ENCODE measurements at regions not wholly inside any gene's neighbourhood (a gene's known extent, or its start where the extent isn't known, plus 50 kb on each side); places are given as distances from the start of the nearest gene placed in this dataset.
A peak's percentile ranks its signal among the peaks of the same experiment; 100 is the strongest.

DNA sequence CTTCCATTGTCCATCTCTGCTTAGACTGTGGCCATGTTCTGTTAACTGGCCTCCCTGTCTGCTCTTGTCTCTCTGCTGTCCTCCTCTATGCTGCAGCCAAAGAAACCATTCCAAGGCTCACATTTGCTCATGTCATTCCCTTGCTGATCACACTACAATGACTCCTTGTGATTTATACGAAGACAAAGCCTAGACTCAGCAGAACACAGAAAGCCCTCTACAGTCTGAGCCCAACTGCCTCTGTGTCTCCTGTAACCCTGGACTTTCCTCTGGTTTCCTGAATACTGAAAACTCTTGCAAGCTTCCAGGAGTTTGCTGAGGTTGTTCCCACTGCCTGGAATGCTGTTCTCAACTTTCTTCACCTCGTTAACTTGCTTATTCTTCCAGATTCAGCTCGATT is 191.8 kb downstream of the TMEM38B start:
- TF ChIP-seq EGR1 (IDR thresholded peaks at IDR 0.05) = no peak
- TF ChIP-seq EP300 (IDR thresholded peaks at IDR 0.05; ENCODE audit: borderline replicate concordance) = no peak
- TF ChIP-seq FOXM1 (IDR thresholded peaks at IDR 0.05; ENCODE audit: borderline replicate concordance, low read depth) = no peak
- no peak for TF ChIP-seq RAD21 (IDR thresholded peaks at IDR 0.05; ENCODE audit: low read depth)
- no peak for TF ChIP-seq ZBTB7A (IDR thresholded peaks at IDR 0.05; ENCODE audit: low read depth)
- no peak for TF ChIP-seq YY1 (IDR thresholded peaks at IDR 0.05; ENCODE audit: low read depth)
- TF ChIP-seq, protein P1, sequence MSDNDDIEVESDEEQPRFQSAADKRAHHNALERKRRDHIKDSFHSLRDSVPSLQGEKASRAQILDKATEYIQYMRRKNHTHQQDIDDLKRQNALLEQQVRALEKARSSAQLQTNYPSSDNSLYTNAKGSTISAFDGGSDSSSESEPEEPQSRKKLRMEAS (IDR thresholded peaks at IDR 0.05) = no peak

DNA sequence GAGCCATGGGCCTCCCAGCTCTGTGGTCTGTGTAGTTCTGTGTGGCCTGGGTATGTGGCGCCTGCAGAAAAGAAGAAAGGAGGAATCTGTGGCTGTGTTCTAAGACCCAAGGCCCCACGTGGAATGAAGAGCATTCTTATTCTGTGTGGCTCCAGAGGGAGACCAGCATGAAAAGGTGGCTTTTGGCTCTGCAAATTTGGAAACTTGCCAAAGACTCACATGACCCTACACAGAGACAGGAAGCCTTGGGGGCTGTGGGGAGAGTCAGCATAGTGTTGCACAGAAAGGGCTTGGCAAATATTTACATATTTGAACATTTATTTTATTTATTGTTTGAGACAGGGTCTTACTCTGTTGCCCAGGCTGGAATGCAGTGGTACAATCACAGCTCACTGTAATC is 193.3 kb downstream of the TMEM38B start:
- TF ChIP-seq, protein P2, sequence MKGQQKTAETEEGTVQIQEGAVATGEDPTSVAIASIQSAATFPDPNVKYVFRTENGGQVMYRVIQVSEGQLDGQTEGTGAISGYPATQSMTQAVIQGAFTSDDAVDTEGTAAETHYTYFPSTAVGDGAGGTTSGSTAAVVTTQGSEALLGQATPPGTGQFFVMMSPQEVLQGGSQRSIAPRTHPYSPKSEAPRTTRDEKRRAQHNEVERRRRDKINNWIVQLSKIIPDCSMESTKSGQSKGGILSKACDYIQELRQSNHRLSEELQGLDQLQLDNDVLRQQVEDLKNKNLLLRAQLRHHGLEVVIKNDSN (IDR thresholded peaks at IDR 0.05) = peak; percentile 23; the same call in 1 of the 2 replicates
- no peak for TF ChIP-seq ZBTB7A (IDR thresholded peaks at IDR 0.05; ENCODE audit: low read depth)

- TF ChIP-seq EP300 (IDR thresholded peaks at IDR 0.05; ENCODE audit: borderline replicate concordance) (no peak), TEAD4 (IDR thresholded peaks at IDR 0.05) (0 out of 2 replicates have a peak, but pooled peaks have one; percentile 42)
- TF ChIP-seq, protein P1 (IDR thresholded peaks at IDR 0.05) = no peak
Observed at GRCh38 chr9:105890046-105890822, 195.9 kb downstream of the TMEM38B start.

DNA sequence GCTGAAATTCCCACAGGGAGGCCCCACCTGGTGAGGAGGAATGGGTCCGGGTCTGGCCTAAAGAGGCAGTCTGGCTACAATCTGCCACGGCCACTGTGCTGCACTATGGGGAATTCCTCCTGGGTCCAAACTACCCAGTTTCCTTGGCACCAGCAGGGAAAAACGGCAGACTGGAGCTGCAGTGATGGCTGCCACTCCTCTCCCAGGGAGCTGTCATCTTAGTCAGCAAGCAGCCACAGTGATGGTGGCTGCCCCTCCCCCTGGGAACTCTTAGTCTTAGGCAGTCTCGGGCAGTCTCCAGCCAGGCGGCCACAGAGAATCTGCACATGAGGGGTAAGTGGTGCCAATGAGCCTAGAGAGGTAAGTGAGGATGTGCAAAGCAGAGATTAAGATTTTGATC is 205.8 kb downstream of the TMEM38B start:
- TF ChIP-seq EGR1 (IDR thresholded peaks at IDR 0.05) = no peak
- TF ChIP-seq, protein P2 (IDR thresholded peaks at IDR 0.05) = no peak
- TF ChIP-seq, protein P1 (IDR thresholded peaks at IDR 0.05) = no peak
- no peak for TF ChIP-seq CEBPB (IDR thresholded peaks at IDR 0.05)
- no peak for TF ChIP-seq TEAD4 (IDR thresholded peaks at IDR 0.05)
- TF ChIP-seq NFIC (IDR thresholded peaks at IDR 0.05) = no peak
- no peak for TF ChIP-seq TAF1 (IDR thresholded peaks at IDR 0.05; ENCODE audit: low read depth)
- TF ChIP-seq, protein P3, sequence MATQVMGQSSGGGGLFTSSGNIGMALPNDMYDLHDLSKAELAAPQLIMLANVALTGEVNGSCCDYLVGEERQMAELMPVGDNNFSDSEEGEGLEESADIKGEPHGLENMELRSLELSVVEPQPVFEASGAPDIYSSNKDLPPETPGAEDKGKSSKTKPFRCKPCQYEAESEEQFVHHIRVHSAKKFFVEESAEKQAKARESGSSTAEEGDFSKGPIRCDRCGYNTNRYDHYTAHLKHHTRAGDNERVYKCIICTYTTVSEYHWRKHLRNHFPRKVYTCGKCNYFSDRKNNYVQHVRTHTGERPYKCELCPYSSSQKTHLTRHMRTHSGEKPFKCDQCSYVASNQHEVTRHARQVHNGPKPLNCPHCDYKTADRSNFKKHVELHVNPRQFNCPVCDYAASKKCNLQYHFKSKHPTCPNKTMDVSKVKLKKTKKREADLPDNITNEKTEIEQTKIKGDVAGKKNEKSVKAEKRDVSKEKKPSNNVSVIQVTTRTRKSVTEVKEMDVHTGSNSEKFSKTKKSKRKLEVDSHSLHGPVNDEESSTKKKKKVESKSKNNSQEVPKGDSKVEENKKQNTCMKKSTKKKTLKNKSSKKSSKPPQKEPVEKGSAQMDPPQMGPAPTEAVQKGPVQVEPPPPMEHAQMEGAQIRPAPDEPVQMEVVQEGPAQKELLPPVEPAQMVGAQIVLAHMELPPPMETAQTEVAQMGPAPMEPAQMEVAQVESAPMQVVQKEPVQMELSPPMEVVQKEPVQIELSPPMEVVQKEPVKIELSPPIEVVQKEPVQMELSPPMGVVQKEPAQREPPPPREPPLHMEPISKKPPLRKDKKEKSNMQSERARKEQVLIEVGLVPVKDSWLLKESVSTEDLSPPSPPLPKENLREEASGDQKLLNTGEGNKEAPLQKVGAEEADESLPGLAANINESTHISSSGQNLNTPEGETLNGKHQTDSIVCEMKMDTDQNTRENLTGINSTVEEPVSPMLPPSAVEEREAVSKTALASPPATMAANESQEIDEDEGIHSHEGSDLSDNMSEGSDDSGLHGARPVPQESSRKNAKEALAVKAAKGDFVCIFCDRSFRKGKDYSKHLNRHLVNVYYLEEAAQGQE (IDR thresholded peaks at IDR 0.05; ENCODE audit: low read depth) = no peak
- no peak for TF ChIP-seq EP300 (IDR thresholded peaks at IDR 0.05; ENCODE audit: borderline replicate concordance)
- TF ChIP-seq YY1 (IDR thresholded peaks at IDR 0.05; ENCODE audit: low read depth) = no peak
- no peak for TF ChIP-seq FOXM1 (IDR thresholded peaks at IDR 0.05; ENCODE audit: borderline replicate concordance, low read depth)
- no peak for TF ChIP-seq TCF12 (IDR thresholded peaks at IDR 0.05; ENCODE audit: low read depth)
- no peak for TF ChIP-seq CREB1 (IDR thresholded peaks at IDR 0.05; ENCODE audit: low read depth)
- no peak for TF ChIP-seq ZBTB7A (IDR thresholded peaks at IDR 0.05; ENCODE audit: low read depth)
- no peak for TF ChIP-seq RAD21 (IDR thresholded peaks at IDR 0.05; ENCODE audit: low read depth)

DNA sequence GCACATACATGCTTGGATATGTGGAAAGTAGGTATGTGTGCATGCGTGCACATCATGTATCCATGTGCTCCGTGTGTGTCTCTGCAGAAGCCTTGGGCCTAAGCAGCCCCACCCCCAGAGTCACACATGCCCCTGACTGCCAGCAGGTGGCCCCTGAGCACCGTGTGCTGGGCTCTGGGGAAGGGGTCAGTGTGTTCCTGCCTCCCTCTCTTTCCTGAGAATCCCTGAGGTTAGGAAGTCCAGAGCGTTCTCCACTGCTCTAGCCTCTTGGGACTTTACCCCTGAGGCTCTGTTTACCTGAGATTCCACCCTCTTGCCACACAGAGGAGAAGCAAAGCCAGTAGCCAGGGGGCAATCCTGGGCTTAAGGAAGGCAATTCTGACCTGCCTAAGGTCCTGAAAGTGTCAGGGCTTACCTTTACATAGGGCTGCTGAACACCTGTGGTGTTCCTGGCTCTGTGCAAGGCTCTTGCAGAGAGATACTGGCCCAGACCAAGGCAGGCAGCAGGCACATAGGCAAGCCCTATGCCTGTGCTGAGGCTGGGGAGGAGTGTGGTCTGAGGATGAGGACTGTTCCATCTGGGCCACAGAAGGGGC is 207.3 kb downstream of the TMEM38B start:
- TF ChIP-seq YY1 (IDR thresholded peaks at IDR 0.05; ENCODE audit: low read depth) (no peak), RAD21 (IDR thresholded peaks at IDR 0.05; ENCODE audit: low read depth) (peak; percentile 87)

- TF ChIP-seq, protein P2 (IDR thresholded peaks at IDR 0.05) = no peak
- TF ChIP-seq EP300 (IDR thresholded peaks at IDR 0.05; ENCODE audit: borderline replicate concordance) (no peak), YY1 (IDR thresholded peaks at IDR 0.05; ENCODE audit: low read depth) (no peak), RAD21 (IDR thresholded peaks at IDR 0.05; ENCODE audit: low read depth) (no peak), TCF12 (IDR thresholded peaks at IDR 0.05; ENCODE audit: low read depth) (no peak), FOXM1 (IDR thresholded peaks at IDR 0.05; ENCODE audit: borderline replicate concordance, low read depth) (no peak), EGR1 (IDR thresholded peaks at IDR 0.05) (no peak), ZBTB7A (IDR thresholded peaks at IDR 0.05; ENCODE audit: low read depth) (no peak)
- TF ChIP-seq, protein P3 (IDR thresholded peaks at IDR 0.05; ENCODE audit: low read depth) = no peak
Observed at GRCh38 chr9:105908069-105908468, 213.7 kb downstream of the TMEM38B start.
